ENCODE measurements at regions not wholly inside any gene's neighbourhood (a gene's known extent, or its start where the extent isn't known, plus 50 kb on each side); places are given as distances from the start of the nearest gene placed in this dataset.

GRCh38 chr4:11765849-11766453, 337.3 kb upstream of the HS3ST1 start:
- no peak for DNase-seq (ENCODE audit: low spot score)

- DNase-seq (ENCODE audit: low spot score) = peak; percentile 35
These were observed 319.6 kb upstream of the HS3ST1 start for GRCh38 chr4:11748164-11748872.

- DNase-seq (ENCODE audit: low spot score) = no peak
These were observed 318.0 kb upstream of the HS3ST1 start for GRCh38 chr4:11746734-11747133.

GRCh38 chr4:11743976-11744375, 315.3 kb upstream of the HS3ST1 start:
- DNase-seq (ENCODE audit: low spot score) = no peak

- DNase-seq (ENCODE audit: low spot score) = no peak
These were observed 314.5 kb upstream of the HS3ST1 start for GRCh38 chr4:11743236-11743635.

- DNase-seq (ENCODE audit: low spot score) = peak; percentile 17
These were observed 312.5 kb upstream of the HS3ST1 start for GRCh38 chr4:11741190-11741652.

- no peak for DNase-seq (ENCODE audit: low spot score)
These were observed 311.3 kb upstream of the HS3ST1 start for GRCh38 chr4:11739992-11740391.

GRCh38 chr4:11736978-11737377, 308.3 kb upstream of the HS3ST1 start:
- DNase-seq (ENCODE audit: low spot score) = no peak

GRCh38 chr4:11735651-11736050, 307.0 kb upstream of the HS3ST1 start:
- no peak for DNase-seq (ENCODE audit: low spot score)

- no peak for DNase-seq (ENCODE audit: low spot score)
These were observed 303.5 kb upstream of the HS3ST1 start for GRCh38 chr4:11732155-11732554.

- no peak for DNase-seq (ENCODE audit: low spot score)
These were observed 301.9 kb upstream of the HS3ST1 start for GRCh38 chr4:11730545-11730944.

- no peak for DNase-seq (ENCODE audit: low spot score)
These were observed 300.9 kb upstream of the HS3ST1 start for GRCh38 chr4:11729548-11729947.

- no peak for DNase-seq (ENCODE audit: low spot score)
These were observed 299.3 kb upstream of the HS3ST1 start for GRCh38 chr4:11727903-11728564.

GRCh38 chr4:11724731-11725130, 296.0 kb upstream of the HS3ST1 start:
- peak; percentile 29 for DNase-seq (ENCODE audit: low spot score)

GRCh38 chr4:11722223-11722622, 293.5 kb upstream of the HS3ST1 start:
- no peak for DNase-seq (ENCODE audit: low spot score)

GRCh38 chr4:11720292-11720691, 291.6 kb upstream of the HS3ST1 start:
- peak; percentile 51 for DNase-seq (ENCODE audit: low spot score)

- no peak for DNase-seq (ENCODE audit: low spot score)
These were observed 291.2 kb upstream of the HS3ST1 start for GRCh38 chr4:11719879-11720278.

GRCh38 chr4:11715753-11716521, 287.2 kb upstream of the HS3ST1 start:
- no peak for DNase-seq (ENCODE audit: low spot score)

- no peak for DNase-seq (ENCODE audit: low spot score)
These were observed 281.9 kb upstream of the HS3ST1 start for GRCh38 chr4:11710453-11711093.

- DNase-seq (ENCODE audit: low spot score) = no peak
These were observed 275.6 kb upstream of the HS3ST1 start for GRCh38 chr4:11704186-11704830.

GRCh38 chr4:11702886-11703557, 274.3 kb upstream of the HS3ST1 start:
- no peak for DNase-seq (ENCODE audit: low spot score)

All from hepatic stellate cell (primary cell).